GM12878 (cell line): ENCODE measurements at regions not wholly inside any gene's neighbourhood (a gene's known extent, or its start where the extent isn't known, plus 50 kb on each side); places are given as distances from the start of the nearest gene placed in this dataset.

Experiments used
- ATAC-seq: fragments of 200-7000 bp; cut with Tn5 transposase; 3 replicates; pipeline ENCODE4 v1.9.1; 2020; ENCODE audit warnings: mild to moderate bottlenecking, moderate library complexity
- BruUV-seq: library from RNA; stranded (reverse); fragments of 400-500 nt; replicated peaks from 2 replicates; lab custom pipeline; 2021; lab: Mats Ljungman, UMichigan
- CTCF ChIA-PET: fragments of 300-600 bp; sonication (Branson Sonifier 250); formaldehyde crosslinking; extraction: SDS; loops from one replicate; lab custom pipeline; 2021; ENCODE audit warnings: inconsistent platforms; lab: Yijun Ruan, JAX
- POLR2A ChIA-PET: fragments of 350-600 bp; formaldehyde crosslinking; extraction: SDS; loops from one replicate; lab custom pipeline; 2021; ENCODE audit warnings: inconsistent platforms; lab: Charles Lee
- RAD21 ChIA-PET: fragments of 300-600 bp; sonication (Branson Sonifier 250); formaldehyde crosslinking; loops from one replicate; lab custom pipeline; 2023; ENCODE audit warnings: antibody characterized with exemption; ENCODE audit not compliant: unreplicated experiment; lab: Charles Lee
- SMC1A ChIA-PET: fragments of 300-600 bp; sonication (Branson Sonifier 250); formaldehyde crosslinking; loops from one replicate; lab custom pipeline; 2023; ENCODE audit not compliant: unreplicated experiment, uncharacterized antibody; lab: Charles Lee
- DNase-seq: peaks from one replicate; pipeline ENCODE4 v3.0.0-alpha.2; 2011; ENCODE audit warnings: low read depth, low spot score
- FAIRE-seq: peaks from 3 replicates; lab custom pipeline; 2011; peaks lifted over from hg19 to GRCh38; lab: Jason Lieb, UNC
- H2AFZ ChIP-seq: 2 replicates; pipeline ENCODE4 v1.6.0; 2011; ENCODE audit warnings: low read depth, low read length, control low read depth; ENCODE audit not compliant: control insufficient read depth
- H3K27ac ChIP-seq: 2 replicates; pipeline ENCODE4 v1.5.1; 2011; ENCODE audit warnings: control low read depth; ENCODE audit not compliant: control insufficient read depth, insufficient read depth
- H3K27me3 ChIP-seq, 2 experiments: replicated peaks in 1 of 2; 2 replicates each; pipeline versions ENCODE4 v1.6.0 to v1.6.1; 2011; ENCODE audit warnings: low read length in 1 of 2; ENCODE audit not compliant: control insufficient read depth in 2 of 2, insufficient read depth in 2 of 2
- H3K36me3 ChIP-seq, 2 experiments: 2 replicates each; pipeline ENCODE4 v1.5.1; 2011; ENCODE audit warnings: low read length in 1 of 2; ENCODE audit not compliant: control insufficient read depth in 2 of 2, insufficient read depth in 2 of 2
- H3K4me1 ChIP-seq: 2 replicates; pipeline ENCODE4 v1.6.1; 2011; ENCODE audit warnings: mild to moderate bottlenecking, low read length, moderate library complexity, mixed read lengths; ENCODE audit not compliant: control insufficient read depth, insufficient read depth
- H3K4me2 ChIP-seq: 2 replicates; pipeline ENCODE4 v1.6.0; 2011; ENCODE audit warnings: control low read depth; ENCODE audit not compliant: control insufficient read depth, insufficient read depth
- H3K4me3 ChIP-seq: fragments of 200-600 bp; sonication (generic); 2 replicates; pipeline ENCODE4 v1.5.1; 2016
- H3K79me2 ChIP-seq: 2 replicates; pipeline ENCODE4 v1.6.0; 2011; ENCODE audit warnings: low read length; ENCODE audit not compliant: control insufficient read depth, insufficient read depth
- H3K9ac ChIP-seq: 2 replicates; pipeline ENCODE4 v1.8.0; 2011; ENCODE audit warnings: low read length, control low read depth, mixed read lengths; ENCODE audit not compliant: control insufficient read depth, insufficient read depth
- H3K9me3 ChIP-seq: replicated peaks from 3 replicates; pipeline ENCODE4 v1.5.1; 2011; ENCODE audit warnings: mild to moderate bottlenecking, low read length; ENCODE audit not compliant: control insufficient read depth, insufficient read depth
- H4K20me1 ChIP-seq: 2 replicates; pipeline ENCODE4 v1.6.0; 2011; ENCODE audit not compliant: control insufficient read depth, insufficient read depth
- CEBPZ ChIP-seq: fragments of 150-350 bp; IDR thresholded peaks from 2 replicates; pipeline ENCODE4 v1.6.1; 2016; ENCODE audit warnings: low read depth, low read length
- CTCF ChIP-seq, 3 experiments: IDR thresholded peaks in 2 of 3; conservative IDR thresholded peaks in 1 of 3; 2 replicates each; pipeline ENCODE4 v1.5.1; 2011; ENCODE audit warnings: low read depth in 3 of 3, low read length in 3 of 3, mild to moderate bottlenecking in 3 of 3, control low read depth in 2 of 3, moderate library complexity in 2 of 3, inconsistent platforms in 1 of 3, mixed read lengths in 1 of 3; ENCODE audit not compliant: control insufficient read depth in 2 of 3, insufficient read depth in 1 of 3; ENCODE audit errors: extremely low read depth in 1 of 3
- EGR1 ChIP-seq, 2 experiments: IDR thresholded peaks; 1 replicate in 1 of 2; 2 replicates in 1 of 2; pipeline ENCODE4 v1.6.1; 2011 to 2012; ENCODE audit warnings: low read depth in 2 of 2, low read length in 2 of 2, borderline replicate concordance in 1 of 2, mild to moderate bottlenecking in 1 of 2, moderate library complexity in 1 of 2
- ELK1 ChIP-seq: IDR thresholded peaks from 2 replicates; pipeline ENCODE4 v1.6.1; 2012; ENCODE audit warnings: low read depth, low read length, improper control_type of control experiment
- MEF2A ChIP-seq: IDR thresholded peaks from 2 replicates; pipeline ENCODE4 v1.6.1; 2011; ENCODE audit warnings: low read depth, mild to moderate bottlenecking, low read length, moderate library complexity; ENCODE audit not compliant: insufficient read depth
- NR2C2 ChIP-seq: IDR thresholded peaks from 2 replicates; pipeline ENCODE4 v1.6.1; 2011; ENCODE audit warnings: borderline replicate concordance, low read depth; ENCODE audit not compliant: control insufficient read depth, insufficient read length
- POU2F2 ChIP-seq: IDR thresholded peaks from 3 replicates; pipeline ENCODE4 v1.6.1; 2011; ENCODE audit warnings: low read depth, mild to moderate bottlenecking, low read length, borderline replicate concordance
- STAT3 ChIP-seq: IDR thresholded peaks from 2 replicates; pipeline ENCODE4 v1.6.1; 2011; ENCODE audit warnings: low read depth, low read length, improper control_type of control experiment
- WGBS: methylation state at CpG from one replicate; pipeline ENCODE4 v1.1.6; 2016; ENCODE audit warnings: low lambda C conversion rate; ENCODE audit not compliant: insufficient replicate concordance, insufficient coverage; ENCODE audit errors: missing lambda C conversion rate; 5-methylcytosine and 5-hydroxymethylcytosine counted together
- in situ Hi-C: fragments of 300-500 bp; cut with MboI; formaldehyde crosslinking; loops from 9 replicates; pipeline ENCODE4 v1.14.3; 2018; ENCODE audit warnings: mixed read lengths
- intact Hi-C: fragments of 100-400 bp; cut with micrococcal nuclease; formaldehyde crosslinking; loops from one replicate; pipeline ENCODE4 v1.14.2; 2022; ENCODE audit not compliant: unreplicated experiment

- TF ChIP-seq CEBPZ: no peak
- TF ChIP-seq STAT3: no peak
- no peak for TF ChIP-seq NR2C2
Measured at GRCh38 chr1:64403331-64403730, 66.6 kb upstream of the CACHD1 start (continued).

GRCh38 chr1:64404202-64404601, 65.7 kb upstream of the CACHD1 start:
- Histone ChIP-seq H3K36me3 (no peaks in the 10 kb centered on the region), H4K20me1 (no peaks in the 10 kb centered on the region), H3K4me1 (no peaks in the 10 kb centered on the region), H3K9me3 (no peaks in the 10 kb centered on the region), H3K27me3 (no peaks in the 10 kb centered on the region), H2AFZ (no peak overlapping the region), H3K79me2 (no peaks in the 10 kb centered on the region), H3K4me3 (no peak overlapping the region), H3K9ac (no peak overlapping the region), H3K4me2 (no peak overlapping the region), H3K27ac (no peak overlapping the region)
- intact Hi-C loops (no loop called here), in situ Hi-C loops (no loop called here)
- ChIA-PET SMC1A (no interaction called here), POLR2A (no interaction called here), CTCF (no interaction called here), RAD21 (no interaction called here)
- DNase-seq (no peak), ATAC-seq (no peak), FAIRE-seq (no peak)
- 0% methylated on average over 1 of the region's 1 CpG for WGBS
- no TSS peak for BruUV-seq
- TF ChIP-seq MEF2A (no peak), POU2F2 (no peak), ELK1 (no peak), EGR1 (IDR thresholded peaks at IDR 0.05; ENCODE audit: borderline replicate concordance in 1 of 2, low read depth in 2 of 2, low read length in 2 of 2) (no peak), CTCF (IDR thresholded peaks at IDR 0.05 in 2 of 3, conservative IDR thresholded peaks at IDR 0.05 in 1 of 3; ENCODE audit: control insufficient read depth in 2 of 3, extremely low read depth in 1 of 3, insufficient read depth in 1 of 3, low read depth in 3 of 3, low read length in 3 of 3) (no peak)
